B cell (primary cell): ENCODE measurements at regions not wholly inside any gene's neighbourhood (a gene's known extent, or its start where the extent isn't known, plus 50 kb on each side); places are given as distances from the start of the nearest gene placed in this dataset.

Experiments used
- ATAC-seq: fragments of 200-7000 bp; cut with Tn5 transposase; one replicate; pipeline ENCODE4 v1.10.0; 2021; ENCODE audit warnings: low read depth, mild to moderate bottlenecking, moderate number of reproducible peaks, moderate library complexity
- CTCF ChIA-PET: fragments of 350-600 bp; sonication (Branson Sonifier 250); formaldehyde crosslinking; loops from one replicate; lab custom pipeline; 2021; ENCODE audit warnings: antibody characterized with exemption, inconsistent platforms; lab: Charles Lee
- POLR2A ChIA-PET: fragments of 350-600 bp; sonication (Branson Sonifier 250); formaldehyde crosslinking; loops from one replicate; lab custom pipeline; 2021; ENCODE audit warnings: antibody characterized with exemption; lab: Charles Lee
- DNase-seq: peaks from one replicate; pipeline ENCODE4 v3.0.0; 2013
- H2AFZ ChIP-seq: 2 replicates; pipeline ENCODE4 v1.6.1; 2012; ENCODE audit warnings: mild to moderate bottlenecking, low read depth, low read length; ENCODE audit not compliant: insufficient read depth, poor library complexity, severe bottlenecking
- H3K27ac ChIP-seq, 2 donors: 1 replicate in 1 of 2; 2 replicates in 1 of 2; pipeline ENCODE4 v1.5.1; 2012 to 2013; ENCODE audit warnings: low read length in 2 of 2, mild to moderate bottlenecking in 2 of 2, moderate library complexity in 1 of 2
- H3K27me3 ChIP-seq, 4 experiments: fragments of 200-600 bp in 1 of 4; sonication (generic) in 1 of 4; replicated peaks in 1 of 4; 1 replicate in 2 of 4; 2 replicates in 2 of 4; pipeline versions ENCODE4 v1.6.1 to v1.7.0; 2013 to 2016; ENCODE audit warnings: low read length in 3 of 4, mild to moderate bottlenecking in 2 of 4, mixed read lengths in 1 of 4, moderate library complexity in 1 of 4; ENCODE audit not compliant: insufficient read depth in 4 of 4, control insufficient read depth in 3 of 4; ENCODE audit errors: control extremely low read depth in 1 of 4
- H3K36me3 ChIP-seq, 2 experiments: replicated peaks in 1 of 2; 1 replicate in 1 of 2; 2 replicates in 1 of 2; pipeline versions ENCODE4 v1.6.1 to v1.7.1; 2013; ENCODE audit warnings: low read length in 1 of 2; ENCODE audit not compliant: insufficient read depth in 2 of 2, control insufficient read depth in 1 of 2; ENCODE audit errors: control extremely low read depth in 1 of 2, extremely low read depth in 1 of 2
- H3K4me1 ChIP-seq, 2 donors: fragments of 200-600 bp in 1 of 2; sonication (generic) in 1 of 2; 1 replicate in 1 of 2; 2 replicates in 1 of 2; pipeline versions ENCODE4 v1.5.1 to v1.6.1; 2013 to 2017; ENCODE audit warnings: low read length in 2 of 2; ENCODE audit not compliant: control insufficient read depth in 2 of 2, insufficient read depth in 2 of 2
- H3K4me2 ChIP-seq: replicated peaks from 2 replicates; pipeline ENCODE3; 2012; ENCODE audit warnings: mild to moderate bottlenecking, low read depth, low read length; ENCODE audit not compliant: poor library complexity, severe bottlenecking
- H3K4me3 ChIP-seq, 5 experiments: fragments of 200-600 bp in 1 of 5; sonication (generic) in 1 of 5; 1 replicate in 3 of 5; 2 replicates in 2 of 5; pipeline versions ENCODE4 v1.5.1 to v1.7.0; 2011 to 2016; ENCODE audit warnings: low read length in 4 of 5, mild to moderate bottlenecking in 4 of 5, low read depth in 2 of 5, control low read depth in 1 of 5, moderate library complexity in 1 of 5; ENCODE audit not compliant: insufficient read depth in 1 of 5; ENCODE audit errors: control extremely low read depth in 1 of 5, extremely low read depth in 1 of 5
- H3K79me2 ChIP-seq: fragments of 200-600 bp; sonication (generic); one replicate; pipeline ENCODE4 v1.6.0; 2016; ENCODE audit warnings: low read length; ENCODE audit not compliant: control insufficient read depth, insufficient read depth
- H3K9ac ChIP-seq: fragments of 200-600 bp; sonication (generic); 2 replicates; pipeline ENCODE4 v1.6.1; 2017; ENCODE audit warnings: mild to moderate bottlenecking, low read length, moderate library complexity
- H3K9me3 ChIP-seq, 3 donors: one replicate each; pipeline versions ENCODE4 v1.6.1 to v1.7.1; 2013; ENCODE audit warnings: low read length in 2 of 3; ENCODE audit not compliant: control insufficient read depth in 2 of 3, insufficient read depth in 1 of 3; ENCODE audit errors: control extremely low read depth in 1 of 3
- H4K20me1 ChIP-seq: 2 replicates; pipeline ENCODE4 v1.6.0; 2012; ENCODE audit warnings: mild to moderate bottlenecking, low read length; ENCODE audit not compliant: insufficient read depth, control insufficient read depth, poor library complexity, severe bottlenecking
- H3K27ac Mint-ChIP-seq: one replicate; pipeline ENCODE4 v1.8.0; 2021; ENCODE audit warnings: mixed read lengths
- H3K27me3 Mint-ChIP-seq: one replicate; pipeline ENCODE4 v1.8.0; 2021; ENCODE audit warnings: mixed read lengths
- H3K4me1 Mint-ChIP-seq: one replicate; pipeline ENCODE4 v1.8.0; 2021; ENCODE audit warnings: mixed read lengths
- H3K4me3 Mint-ChIP-seq: one replicate; pipeline ENCODE4 v1.8.0; 2021; ENCODE audit warnings: mixed read lengths
- H3K9me3 Mint-ChIP-seq: one replicate; pipeline ENCODE4 v1.8.0; 2022; ENCODE audit warnings: mixed read lengths; ENCODE audit not compliant: insufficient read depth
- CTCF ChIP-seq: fragments of 200-600 bp; IDR thresholded peaks from one replicate; pipeline ENCODE4 v1.8.0; 2022; ENCODE audit warnings: antibody characterized with exemption, mild to moderate bottlenecking
- EZH2 ChIP-seq: IDR thresholded peaks from 2 replicates; pipeline ENCODE4 v1.6.1; 2012; ENCODE audit warnings: borderline replicate concordance, low read depth, mild to moderate bottlenecking, moderate library complexity, low read length; ENCODE audit not compliant: insufficient read depth, poor library complexity, severe bottlenecking
- WGBS: methylation state at CpG from one replicate; pipeline ENCODE4 v1.1.5; 2013; ENCODE audit warnings: missing lambda C conversion rate; ENCODE audit not compliant: insufficient coverage; 5-methylcytosine and 5-hydroxymethylcytosine counted together
- intact Hi-C: fragments of 100-400 bp; cut with micrococcal nuclease; formaldehyde crosslinking; loops from one replicate; pipeline ENCODE4 v1.10.0; 2022

- TF ChIP-seq EZH2 (no peak), CTCF (no peak)
- no peak overlapping the region for H3K4me3 Mint-ChIP-seq
- Histone ChIP-seq H3K36me3 (no peaks in the 10 kb centered on the region), H3K4me3 (no peak overlapping the region), H3K27me3 (no peaks in the 10 kb centered on the region), H4K20me1 (no peaks in the 10 kb centered on the region), H3K9ac (no peak overlapping the region), H3K79me2 (no peaks in the 10 kb centered on the region), H3K27ac (no peak overlapping the region), H3K9me3 (peaks cover 0 to 3% (median 0%) of the 10 kb centered on the region in 3 donors), H3K4me1 (no peaks in the 10 kb centered on the region), H3K4me2 (no peak overlapping the region), H2AFZ (no peak overlapping the region)
- H3K4me1 Mint-ChIP-seq: no peaks in the 10 kb centered on the region
- ChIA-PET POLR2A (no interaction called here), CTCF (no interaction called here)
- H3K9me3 Mint-ChIP-seq: peaks cover 6% of the 10 kb centered on the region
- H3K27me3 Mint-ChIP-seq: peaks cover 20% of the 10 kb centered on the region
- no peak overlapping the region for H3K27ac Mint-ChIP-seq
- DNase-seq (no peak), ATAC-seq (no peak)
- intact Hi-C loops: no loop called here
- 65% methylated on average over 8 of the region's 8 CpGs for WGBS
These were observed 135.0 kb downstream of the GATA3 start for GRCh38 chr10:8189458-8189857.

- H2AFZ ChIP-seq: no peak overlapping the region
- no peaks in the 10 kb centered on the region for H3K79me2 ChIP-seq
- no peak overlapping the region for H3K4me3 ChIP-seq
- POLR2A ChIA-PET: no interaction called here
- TF ChIP-seq EZH2: no peak
- TF ChIP-seq CTCF: no peak
- H3K4me1 ChIP-seq: no peaks in the 10 kb centered on the region
- H3K9me3 ChIP-seq: peaks cover 0 to 3% (median 0%) of the 10 kb centered on the region in 3 donors
- no peak overlapping the region for H3K27ac ChIP-seq
- intact Hi-C loops: no loop called here
- CTCF ChIA-PET: no interaction called here
- DNase-seq (no peak), ATAC-seq (no peak)
- H4K20me1 ChIP-seq: no peaks in the 10 kb centered on the region
- H3K4me2 ChIP-seq: no peak overlapping the region
- H3K9me3 Mint-ChIP-seq: peaks cover 2% of the 10 kb centered on the region
- H3K27ac Mint-ChIP-seq: no peak overlapping the region
- H3K27me3 Mint-ChIP-seq: peaks cover 20% of the 10 kb centered on the region
- H3K36me3 ChIP-seq: no peaks in the 10 kb centered on the region
- H3K4me3 Mint-ChIP-seq: no peak overlapping the region
- no peak overlapping the region for H3K9ac ChIP-seq
- H3K4me1 Mint-ChIP-seq: no peaks in the 10 kb centered on the region
- H3K27me3 ChIP-seq: no peaks in the 10 kb centered on the region
These were observed 137.8 kb downstream of the GATA3 start for GRCh38 chr10:8192301-8192700.
